ENCODE measurements at regions not wholly inside any gene's neighbourhood (a gene's known extent, or its start where the extent isn't known, plus 50 kb on each side); places are given as distances from the start of the nearest gene placed in this dataset.

- no peaks in the 10 kb centered on the region for H3K27me3 ChIP-seq (ENCODE audit: insufficient read depth, low read depth, low read length)
- TF ChIP-seq EZH2 (IDR thresholded peaks at IDR 0.05; ENCODE audit: borderline replicate concordance, insufficient read depth, low read length, poor library complexity, severe bottlenecking) (no peak), CTCF (IDR thresholded peaks at IDR 0.05; ENCODE audit: poor library complexity, severe bottlenecking) (no peak), TAF1 (IDR thresholded peaks at IDR 0.05; ENCODE audit: low read depth) (no peak), REST (IDR thresholded peaks at IDR 0.05; ENCODE audit: borderline replicate concordance) (no peak), EP300 (conservative IDR thresholded peaks at IDR 0.05; ENCODE audit: poor library complexity, severe bottlenecking) (no peak), RAD21 (conservative IDR thresholded peaks at IDR 0.05) (no peak), MXI1 (conservative IDR thresholded peaks at IDR 0.05; ENCODE audit: poor library complexity, severe bottlenecking) (no peak)
- H3K9me2 ChIP-seq (ENCODE audit: insufficient read depth, low read length): no peaks in the 10 kb centered on the region
- H3K79me2 ChIP-seq (replicated peaks; ENCODE audit: insufficient read depth, low read length): no peaks in the 10 kb centered on the region
- no peak overlapping the region for H3K9ac ChIP-seq (ENCODE audit: low read length)
- no peaks in the 10 kb centered on the region for H3F3A ChIP-seq (ENCODE audit: insufficient read depth, low read length, poor library complexity, severe bottlenecking)
- H3K9me3 ChIP-seq (ENCODE audit: low read length): no peaks in the 10 kb centered on the region
- H3K4me3 ChIP-seq (ENCODE audit: low read length): no peak overlapping the region
- H3K27ac ChIP-seq (ENCODE audit: low read length): no peak overlapping the region
- H4K20me1 ChIP-seq (ENCODE audit: insufficient read depth): no peaks in the 10 kb centered on the region
- no peak overlapping the region for H3K4me2 ChIP-seq (ENCODE audit: low read length)
- no peak overlapping the region for H2AFZ ChIP-seq (ENCODE audit: low read depth, low read length)
- no peaks in the 10 kb centered on the region for H3K36me3 ChIP-seq (ENCODE audit: insufficient read depth, low read length)
Observed at GRCh38 chr5:167696558-167697314, 594.7 kb upstream of the WWC1 start.

- H3K27ac ChIP-seq (ENCODE audit: low read length): no peak overlapping the region
- H3K9ac ChIP-seq (ENCODE audit: low read length): no peak overlapping the region
Observed at GRCh38 chr5:167699432-167699831, 592.0 kb upstream of the WWC1 start.

More at GRCh38 chr5:167699432-167699831, 592.0 kb upstream of the WWC1 start:
- Histone ChIP-seq H3K27me3 (ENCODE audit: insufficient read depth, low read depth, low read length) (no peaks in the 10 kb centered on the region), H3K4me3 (ENCODE audit: low read length) (no peak overlapping the region), H3K4me2 (ENCODE audit: low read length) (no peak overlapping the region), H2AFZ (ENCODE audit: low read depth, low read length) (no peak overlapping the region), H3K9me3 (ENCODE audit: low read length) (no peaks in the 10 kb centered on the region), H3F3A (ENCODE audit: insufficient read depth, low read length, poor library complexity, severe bottlenecking) (no peaks in the 10 kb centered on the region), H3K9me2 (ENCODE audit: insufficient read depth, low read length) (no peaks in the 10 kb centered on the region), H3K79me2 (replicated peaks; ENCODE audit: insufficient read depth, low read length) (no peaks in the 10 kb centered on the region), H4K20me1 (ENCODE audit: insufficient read depth) (no peaks in the 10 kb centered on the region), H3K36me3 (ENCODE audit: insufficient read depth, low read length) (no peaks in the 10 kb centered on the region)
- TF ChIP-seq REST (IDR thresholded peaks at IDR 0.05; ENCODE audit: borderline replicate concordance): no peak
- TF ChIP-seq MXI1 (conservative IDR thresholded peaks at IDR 0.05; ENCODE audit: poor library complexity, severe bottlenecking): no peak
- no peak for TF ChIP-seq EP300 (conservative IDR thresholded peaks at IDR 0.05; ENCODE audit: poor library complexity, severe bottlenecking)
- TF ChIP-seq CTCF (IDR thresholded peaks at IDR 0.05; ENCODE audit: poor library complexity, severe bottlenecking): no peak
- TF ChIP-seq RAD21 (conservative IDR thresholded peaks at IDR 0.05): no peak
- no peak for TF ChIP-seq POLR2AphosphoS5 (IDR thresholded peaks at IDR 0.05)
- TF ChIP-seq SMC3 (conservative IDR thresholded peaks at IDR 0.05; ENCODE audit: poor library complexity): no peak
- TF ChIP-seq TAF1 (IDR thresholded peaks at IDR 0.05; ENCODE audit: low read depth): no peak
- no peak for TF ChIP-seq EZH2 (IDR thresholded peaks at IDR 0.05; ENCODE audit: borderline replicate concordance, insufficient read depth, low read length, poor library complexity, severe bottlenecking)
